ENCODE measurements at regions not wholly inside any gene's neighbourhood (a gene's known extent, or its start where the extent isn't known, plus 50 kb on each side); places are given as distances from the start of the nearest gene placed in this dataset.

- ChIA-PET CTCF (no interaction called here), POLR2A (ENCODE audit: low non-redundant PET) (no interaction called here)
- H3K27ac ChIP-seq, result no peak overlapping the region
- DNase-seq (ENCODE audit: low spot score), result no peak
- TF ChIP-seq CTCF (conservative IDR thresholded peaks at IDR 0.05; ENCODE audit: low read depth), result no peak
These were observed 1129.3 kb downstream of the SLITRK5 start for GRCh38 chr13:88800505-88800904.

DNA sequence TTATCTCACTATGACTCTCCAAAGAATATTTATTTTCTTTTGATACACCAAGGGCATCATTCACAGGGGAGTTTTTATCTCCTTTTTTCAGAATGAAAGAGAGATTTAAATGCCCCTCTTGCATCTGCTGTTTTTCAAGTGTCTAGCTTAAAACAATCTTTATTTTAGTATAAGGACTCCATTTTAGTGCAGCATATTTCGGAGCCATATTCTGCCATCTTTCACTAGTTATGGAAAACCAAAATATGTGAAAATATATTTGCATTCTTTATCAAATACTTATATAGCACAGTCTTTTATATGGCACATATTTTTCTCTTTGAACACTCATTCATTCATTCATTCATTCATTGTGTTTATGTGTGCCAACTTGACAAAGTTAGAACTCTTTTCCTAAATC lies 1130.2 kb downstream of the SLITRK5 start:
- no peak for TF ChIP-seq CTCF (conservative IDR thresholded peaks at IDR 0.05; ENCODE audit: low read depth)
- no peak for DNase-seq (ENCODE audit: low spot score)
- ChIA-PET POLR2A (ENCODE audit: low non-redundant PET) (no interaction called here), CTCF (interaction anchor here (0.7 kb wide), 1 partner anchor 16 kb away, joined by 3 read pairs; no protein-coding TSS in a partner anchor)
- H3K27ac ChIP-seq, result no peak overlapping the region

GRCh38 chr13:88802886-88803285 lies 1131.7 kb downstream of the SLITRK5 start:
- POLR2A ChIA-PET (ENCODE audit: low non-redundant PET), result no interaction called here
- CTCF ChIA-PET, result no interaction called here
- no peak for DNase-seq (ENCODE audit: low spot score)
- H3K27ac ChIP-seq, result no peak overlapping the region
- TF ChIP-seq CTCF (conservative IDR thresholded peaks at IDR 0.05; ENCODE audit: low read depth), result no peak

- no peak overlapping the region for H3K27ac ChIP-seq
- no peak for DNase-seq (ENCODE audit: low spot score)
- POLR2A ChIA-PET (ENCODE audit: low non-redundant PET), result no interaction called here
- CTCF ChIA-PET, result no interaction called here
- no peak for TF ChIP-seq CTCF (conservative IDR thresholded peaks at IDR 0.05; ENCODE audit: low read depth)
These were observed 1135.3 kb downstream of the SLITRK5 start for GRCh38 chr13:88806438-88806837.

GRCh38 chr13:88817560-88817959 lies 1146.4 kb downstream of the SLITRK5 start:
- ChIA-PET CTCF (interaction anchor here (0.6 kb wide), 1 partner anchor 16 kb away, joined by 3 read pairs; no protein-coding TSS in a partner anchor), POLR2A (ENCODE audit: low non-redundant PET) (no interaction called here)
- TF ChIP-seq CTCF (conservative IDR thresholded peaks at IDR 0.05; ENCODE audit: low read depth), result no peak
- no peak for DNase-seq (ENCODE audit: low spot score)
- no peak overlapping the region for H3K27ac ChIP-seq

DNA sequence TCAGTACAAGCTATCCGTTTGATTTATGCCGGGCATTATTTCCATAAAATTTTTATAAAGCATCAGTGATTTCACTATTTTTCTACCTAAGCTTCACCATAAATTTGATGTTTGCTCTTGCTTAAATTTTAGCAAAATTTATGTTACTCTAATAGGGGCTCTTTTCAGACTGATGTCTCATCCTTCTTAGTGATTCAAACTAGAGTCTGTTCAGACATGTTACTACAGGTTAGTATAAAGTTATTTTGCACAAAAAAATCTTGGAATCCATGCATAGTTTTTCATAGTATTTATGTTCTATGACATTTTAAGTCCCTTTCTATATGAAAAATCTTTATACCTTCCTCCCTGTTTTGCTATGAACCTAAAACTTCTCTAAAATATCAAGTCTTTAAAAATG lies 1151.9 kb downstream of the SLITRK5 start:
- ChIA-PET POLR2A (ENCODE audit: low non-redundant PET) (no interaction called here), CTCF (no interaction called here)
- H3K27ac ChIP-seq, result no peak overlapping the region
- DNase-seq (ENCODE audit: low spot score), result no peak
- TF ChIP-seq CTCF (conservative IDR thresholded peaks at IDR 0.05; ENCODE audit: low read depth), result no peak

- POLR2A ChIA-PET (ENCODE audit: low non-redundant PET), result no interaction called here
- CTCF ChIA-PET, result no interaction called here
These were observed 1153.0 kb downstream of the SLITRK5 start for GRCh38 chr13:88824218-88824617.

More at GRCh38 chr13:88824218-88824617, 1153.0 kb downstream of the SLITRK5 start:
- TF ChIP-seq CTCF (conservative IDR thresholded peaks at IDR 0.05; ENCODE audit: low read depth), result no peak
- DNase-seq (ENCODE audit: low spot score), result no peak
- no peak overlapping the region for H3K27ac ChIP-seq

Measured in RWPE1 (cell line).